HG02973 (cell line): ENCODE measurements at regions not wholly inside any gene's neighbourhood (a gene's known extent, or its start where the extent isn't known, plus 50 kb on each side); places are given as distances from the start of the nearest gene placed in this dataset.
"Not testable (repeated sequence)": the region's sequence is repeated elsewhere in the genome, so short reads cannot be mapped to it uniquely, and the experiment has no call there.

Experiments used
- ATAC-seq: cut with Tn5 transposase; IDR thresholded peaks from one replicate; pipeline ENCODE4 v1.9.1; 2021; ENCODE audit warnings: moderate library complexity; ENCODE audit not compliant: unreplicated experiment

DNA sequence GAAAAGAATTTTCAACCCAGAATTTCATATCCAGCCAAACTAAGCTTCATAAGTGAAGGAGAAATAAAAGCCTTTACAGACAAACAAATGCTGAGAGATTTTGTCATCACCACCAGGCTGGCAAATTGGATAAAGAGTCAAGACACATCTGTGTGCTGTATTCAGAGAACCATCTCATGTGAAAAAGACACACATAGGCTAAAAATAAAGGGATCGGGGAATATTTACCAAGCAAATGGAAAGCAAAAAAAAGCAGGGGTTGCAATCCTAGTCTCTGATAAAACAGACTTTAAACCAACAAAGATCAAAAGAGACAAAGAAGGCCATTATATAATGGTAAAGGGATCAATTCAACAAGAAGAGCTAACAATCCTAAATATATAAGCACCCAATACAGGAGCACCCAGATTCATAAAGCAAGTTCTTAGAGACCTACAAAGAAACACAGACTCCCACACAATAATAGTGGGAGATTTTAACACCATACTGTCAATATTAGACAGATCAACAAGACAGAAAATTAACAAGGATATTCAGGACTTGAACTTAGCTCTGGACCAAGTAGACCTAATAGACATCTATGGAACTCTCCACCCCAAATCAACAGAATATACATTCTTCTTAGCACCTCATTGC lies 55.9 kb upstream of the ACSM6 start:
- ATAC-seq = not testable (repeated sequence)

- ATAC-seq = no peak
These were observed 59.5 kb upstream of the ACSM6 start for GRCh38 chr10:95134490-95134889.

DNA sequence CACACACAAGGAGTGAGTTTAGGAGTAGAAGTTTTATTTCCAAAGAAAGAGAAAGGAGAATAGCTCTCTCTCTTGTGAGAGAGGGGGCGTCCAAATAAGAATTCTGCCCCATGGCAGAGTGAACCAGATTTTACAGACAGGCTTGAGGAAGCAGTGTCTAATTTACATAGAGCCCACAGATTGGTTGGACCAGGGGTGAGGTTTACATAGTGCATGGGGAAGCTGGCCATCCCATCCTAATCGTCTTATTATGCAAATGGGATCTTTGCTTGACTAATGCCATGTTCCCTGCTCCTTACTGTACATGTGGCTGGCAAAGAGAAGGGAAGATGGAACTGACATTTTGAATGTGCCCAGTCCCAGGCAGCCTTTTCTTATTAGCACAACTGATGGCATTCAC lies 60.0 kb upstream of the ACSM6 start:
- ATAC-seq = no peak

- peak; percentile 91 for ATAC-seq
These were observed 60.9 kb upstream of the ACSM6 start for GRCh38 chr10:95133016-95133752.

DNA sequence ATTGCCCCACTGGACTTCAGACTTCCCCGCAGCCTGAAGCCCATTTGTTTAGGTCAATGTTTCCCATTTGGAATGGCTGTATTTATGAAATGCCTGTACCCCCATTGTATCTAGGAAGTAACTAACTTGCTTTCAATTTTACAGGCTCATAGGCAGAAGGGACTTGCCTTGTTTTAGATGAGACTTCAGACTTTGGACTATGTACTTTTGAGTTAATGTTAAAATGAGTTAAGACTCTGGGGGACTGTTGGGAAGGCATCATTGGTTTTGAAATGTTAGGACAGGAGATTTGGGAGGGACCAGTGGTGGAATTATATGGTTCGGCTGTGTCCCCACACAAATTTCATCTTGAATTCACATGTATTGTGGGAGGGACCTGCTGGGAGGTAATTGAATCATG lies 61.1 kb upstream of the CYP2C8 start:
- ATAC-seq = not testable (repeated sequence)

DNA sequence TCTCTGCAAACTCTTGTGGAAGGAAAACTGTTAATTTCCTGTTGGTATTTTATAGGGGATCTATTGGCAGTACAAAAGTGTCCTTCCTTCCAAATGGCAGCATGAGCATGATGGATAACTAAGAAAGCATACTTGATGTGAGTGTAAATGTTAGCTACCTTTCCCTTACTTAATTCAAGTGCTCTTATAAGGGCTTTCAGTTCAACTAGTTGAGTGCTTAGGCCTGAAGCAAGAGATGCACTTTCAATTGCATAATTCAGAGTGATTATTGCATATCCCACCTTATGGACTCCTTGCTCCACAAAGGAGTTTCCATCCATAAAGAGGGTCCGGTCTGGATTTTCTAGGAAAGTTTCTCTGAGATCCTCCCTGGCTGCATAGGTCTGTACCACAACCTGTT lies 56.3 kb upstream of the CYP2C8 start:
- no peak for ATAC-seq

GRCh38 chr10:95122736-95123135 lies 53.4 kb upstream of the CYP2C8 start:
- ATAC-seq = no peak

DNA sequence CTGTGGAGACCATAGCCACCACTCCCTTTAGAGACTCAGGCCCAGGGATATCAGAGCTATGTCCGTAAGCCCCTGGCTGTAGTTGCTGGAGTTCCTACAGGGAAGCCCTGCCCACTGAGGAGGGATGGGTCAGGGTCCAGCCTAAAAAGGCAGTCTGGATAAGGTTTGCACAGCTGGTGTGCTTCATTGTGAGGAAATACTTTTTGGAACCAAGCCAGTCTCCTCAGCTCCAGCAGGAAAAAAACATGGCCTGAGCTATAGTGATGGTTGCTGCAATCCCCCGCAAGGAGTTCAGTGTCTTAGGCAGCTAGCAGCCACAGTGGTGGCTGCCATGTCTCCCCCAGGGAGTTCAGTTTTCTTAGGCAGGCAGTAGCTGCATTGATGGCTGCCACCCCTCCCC lies 52.6 kb upstream of the CYP2C8 start:
- no peak for ATAC-seq
